ENCODE measurements at regions not wholly inside any gene's neighbourhood (a gene's known extent, or its start where the extent isn't known, plus 50 kb on each side); places are given as distances from the start of the nearest gene placed in this dataset.

GRCh38 chr14:24705840-24706239 is 71.8 kb upstream of the GZMB start:
- TF ChIP-seq CTCF (IDR thresholded peaks at IDR 0.05) (no peak), POLR2A (IDR thresholded peaks at IDR 0.05) (no peak), POLR2AphosphoS5 (IDR thresholded peaks at IDR 0.05) (no peak), EP300 (IDR thresholded peaks at IDR 0.05) (no peak)

Measured in gastroesophageal sphincter (tissue), 3 donors.